Suprapubic skin (tissue), 4 donors: ENCODE measurements at regions not wholly inside any gene's neighbourhood (a gene's known extent, or its start where the extent isn't known, plus 50 kb on each side); places are given as distances from the start of the nearest gene placed in this dataset.

Experiments used
- DNase-seq, 2 donors: peaks; one replicate each; pipeline ENCODE4 v3.0.0-alpha.2; 2019; ENCODE audit warnings: low spot score in 2 of 2
- H3K27ac ChIP-seq: fragments of 200-600 bp; sonication (generic); one replicate; pipeline ENCODE4 v1.5.1; 2019
- H3K27me3 ChIP-seq: fragments of 200-600 bp; sonication (generic); one replicate; pipeline ENCODE4 v1.5.1; 2019
- H3K36me3 ChIP-seq: fragments of 200-600 bp; sonication (generic); one replicate; pipeline ENCODE4 v1.5.1; 2019
- H3K4me1 ChIP-seq: fragments of 200-600 bp; sonication (generic); one replicate; pipeline ENCODE4 v1.5.1; 2019
- H3K4me3 ChIP-seq: fragments of 200-600 bp; sonication (generic); one replicate; pipeline ENCODE4 v1.5.1; 2019; ENCODE audit warnings: mild to moderate bottlenecking
- H3K9me3 ChIP-seq: fragments of 200-600 bp; sonication (generic); one replicate; pipeline ENCODE4 v1.5.1; 2019
- CTCF ChIP-seq, 2 donors: fragments of 200-600 bp in 1 of 2; fragments of 450-650 bp in 1 of 2; sonication (generic) in 1 of 2; IDR thresholded peaks; one replicate each; pipeline ENCODE4 v1.5.1; 2016 to 2019; ENCODE audit warnings: antibody characterized with exemption in 2 of 2, mild to moderate bottlenecking in 1 of 2, moderate library complexity in 1 of 2
- EP300 ChIP-seq: sonication (generic); formaldehyde crosslinking; IDR thresholded peaks from one replicate; pipeline ENCODE4 v1.6.1; 2017; ENCODE audit warnings: antibody characterized with exemption
- POLR2A ChIP-seq, 2 donors: fragments of 450-650 bp; IDR thresholded peaks; one replicate each; pipeline ENCODE4 v1.6.1; 2017; ENCODE audit warnings: antibody characterized with exemption in 2 of 2, mild to moderate bottlenecking in 2 of 2, moderate library complexity in 2 of 2
- POLR2AphosphoS5 ChIP-seq, 3 donors: sonication (generic); formaldehyde crosslinking; IDR thresholded peaks; one replicate each; pipeline ENCODE4 v1.6.1; 2017; ENCODE audit warnings: antibody characterized with exemption in 3 of 3
- WGBS: methylation state at CpG from one replicate; pipeline ENCODE4 v1.1.5; 2018; 5-methylcytosine and 5-hydroxymethylcytosine counted together

GRCh38 chr2:7539077-7539476 is 621.9 kb downstream of the RNF144A start:
- H3K36me3 ChIP-seq: no peaks in the 10 kb centered on the region
- H3K27me3 ChIP-seq: no peaks in the 10 kb centered on the region
- no peaks in the 10 kb centered on the region for H3K9me3 ChIP-seq
- WGBS: 86% methylated on average over 4 of the region's 4 CpGs
- TF ChIP-seq EP300 (no peak), POLR2A (IDR thresholded peaks at IDR 0.05) (no peak), CTCF (IDR thresholded peaks at IDR 0.05) (no peak)
- no peaks in the 10 kb centered on the region for H3K4me1 ChIP-seq
- H3K27ac ChIP-seq: no peak overlapping the region
- no peak for DNase-seq
- H3K4me3 ChIP-seq: no peak overlapping the region

- H3K4me1 ChIP-seq: no peaks in the 10 kb centered on the region
- no peaks in the 10 kb centered on the region for H3K36me3 ChIP-seq
- WGBS: 92% methylated on average over 5 of the region's 5 CpGs
- no peak for DNase-seq
- no peak overlapping the region for H3K4me3 ChIP-seq
- no peaks in the 10 kb centered on the region for H3K27me3 ChIP-seq
- no peak overlapping the region for H3K27ac ChIP-seq
- TF ChIP-seq EP300 (no peak), POLR2AphosphoS5 (IDR thresholded peaks at IDR 0.05) (no peak), POLR2A (IDR thresholded peaks at IDR 0.05) (no peak), CTCF (IDR thresholded peaks at IDR 0.05) (no peak)
- H3K9me3 ChIP-seq: no peaks in the 10 kb centered on the region
These were observed 622.5 kb downstream of the RNF144A start for GRCh38 chr2:7539760-7540159.

GRCh38 chr2:7552825-7553570 is 635.8 kb downstream of the RNF144A start:
- 80% methylated on average over 5 of the region's 5 CpGs for WGBS
- DNase-seq: no peak
- no peaks in the 10 kb centered on the region for H3K36me3 ChIP-seq
- peaks cover 3% of the 10 kb centered on the region for H3K27me3 ChIP-seq
- TF ChIP-seq POLR2A (IDR thresholded peaks at IDR 0.05) (no peak), POLR2AphosphoS5 (IDR thresholded peaks at IDR 0.05) (no peak), EP300 (no peak), CTCF (IDR thresholded peaks at IDR 0.05) (no peak)
- H3K9me3 ChIP-seq: no peaks in the 10 kb centered on the region
- no peaks in the 10 kb centered on the region for H3K4me1 ChIP-seq
- no peak overlapping the region for H3K4me3 ChIP-seq
- H3K27ac ChIP-seq: no peak overlapping the region

- 75% methylated on average over 10 of the region's 10 CpGs for WGBS
- H3K27me3 ChIP-seq: peaks cover 3% of the 10 kb centered on the region
- no peak overlapping the region for H3K27ac ChIP-seq
- no peaks in the 10 kb centered on the region for H3K4me1 ChIP-seq
- DNase-seq: no peak
- no peak for TF ChIP-seq EP300
- no peak for TF ChIP-seq CTCF (IDR thresholded peaks at IDR 0.05)
- TF ChIP-seq POLR2A (IDR thresholded peaks at IDR 0.05): no peak
- no peak for TF ChIP-seq POLR2AphosphoS5 (IDR thresholded peaks at IDR 0.05)
- H3K36me3 ChIP-seq: no peaks in the 10 kb centered on the region
- H3K4me3 ChIP-seq: no peak overlapping the region
- H3K9me3 ChIP-seq: no peaks in the 10 kb centered on the region
These were observed 638.0 kb downstream of the RNF144A start for GRCh38 chr2:7555260-7555659.

GRCh38 chr2:7557376-7557775 is 640.2 kb downstream of the RNF144A start:
- Histone ChIP-seq H3K4me1 (no peaks in the 10 kb centered on the region), H3K4me3 (no peak overlapping the region), H3K9me3 (no peaks in the 10 kb centered on the region), H3K27ac (no peak overlapping the region), H3K36me3 (no peaks in the 10 kb centered on the region), H3K27me3 (peaks cover 3% of the 10 kb centered on the region)
- TF ChIP-seq EP300 (no peak), CTCF (IDR thresholded peaks at IDR 0.05) (no peak), POLR2AphosphoS5 (IDR thresholded peaks at IDR 0.05) (no peak), POLR2A (IDR thresholded peaks at IDR 0.05) (no peak)
- DNase-seq: no peak
